ENCODE measurements at regions not wholly inside any gene's neighbourhood (a gene's known extent, or its start where the extent isn't known, plus 50 kb on each side); places are given as distances from the start of the nearest gene placed in this dataset.

- no peak overlapping the region for H2AFZ ChIP-seq (ENCODE audit: low read depth, low read length)
- Mint-ChIP-seq H3K36me3 (ENCODE audit: low read depth, unreplicated experiment) (no peaks in the 10 kb centered on the region), H3K4me1 (ENCODE audit: low read depth, unreplicated experiment) (no peaks in the 10 kb centered on the region), H3K27ac (ENCODE audit: unreplicated experiment) (no peak overlapping the region), H3K4me3 (ENCODE audit: unreplicated experiment) (no peak overlapping the region), H3K27me3 (ENCODE audit: low read depth, unreplicated experiment) (no peaks in the 10 kb centered on the region), H3K9me3 (ENCODE audit: unreplicated experiment) (no peaks in the 10 kb centered on the region)
- no peaks in the 10 kb centered on the region for H3K9me3 ChIP-seq (ENCODE audit: insufficient read depth, low read depth, low read length)
- no peak overlapping the region for H3K27ac ChIP-seq (ENCODE audit: low read depth, low read length)
- H3K79me2 ChIP-seq (ENCODE audit: insufficient read depth, low read length), result no peaks in the 10 kb centered on the region
- DNase-seq (ENCODE audit: low read depth), result no peak
- H3K4me3 ChIP-seq (ENCODE audit: insufficient read depth, low read depth, low read length), result no peak overlapping the region
- no peak for FAIRE-seq
- no peaks in the 10 kb centered on the region for H3K27me3 ChIP-seq (ENCODE audit: insufficient read depth, low read length)
- no peaks in the 10 kb centered on the region for H3K36me3 ChIP-seq (ENCODE audit: insufficient read depth, low read length)
- H4K20me1 ChIP-seq (ENCODE audit: insufficient read depth, low read length), result no peaks in the 10 kb centered on the region
- no peak overlapping the region for H3K9ac ChIP-seq (ENCODE audit: low read length)
- no peak overlapping the region for H3K4me2 ChIP-seq (ENCODE audit: low read length)
- no peaks in the 10 kb centered on the region for H3K4me1 ChIP-seq (ENCODE audit: insufficient read depth, low read length)
- TF ChIP-seq EZH2 (IDR thresholded peaks at IDR 0.05; ENCODE audit: insufficient read depth, low read length) (no peak), CTCF (IDR thresholded peaks at IDR 0.05; ENCODE audit: insufficient read depth, low read depth, low read length) (no peak)
Measured at GRCh38 chr1:186739515-186739914, 59.3 kb upstream of the PTGS2 start.

- Histone ChIP-seq H3K4me3 (ENCODE audit: insufficient read depth, low read depth, low read length) (no peak overlapping the region), H4K20me1 (ENCODE audit: insufficient read depth, low read length) (no peaks in the 10 kb centered on the region), H3K9ac (ENCODE audit: low read length) (no peak overlapping the region), H3K4me1 (ENCODE audit: insufficient read depth, low read length) (no peaks in the 10 kb centered on the region), H3K9me3 (ENCODE audit: insufficient read depth, low read depth, low read length) (no peaks in the 10 kb centered on the region), H3K27me3 (ENCODE audit: insufficient read depth, low read length) (no peaks in the 10 kb centered on the region), H3K27ac (ENCODE audit: low read depth, low read length) (no peak overlapping the region), H3K4me2 (ENCODE audit: low read length) (no peak overlapping the region), H3K36me3 (ENCODE audit: insufficient read depth, low read length) (no peaks in the 10 kb centered on the region), H2AFZ (ENCODE audit: low read depth, low read length) (no peak overlapping the region), H3K79me2 (ENCODE audit: insufficient read depth, low read length) (no peaks in the 10 kb centered on the region)
- no peak for DNase-seq (ENCODE audit: low read depth)
- Mint-ChIP-seq H3K4me3 (ENCODE audit: unreplicated experiment) (no peak overlapping the region), H3K27me3 (ENCODE audit: low read depth, unreplicated experiment) (no peaks in the 10 kb centered on the region), H3K9me3 (ENCODE audit: unreplicated experiment) (no peaks in the 10 kb centered on the region), H3K36me3 (ENCODE audit: low read depth, unreplicated experiment) (no peaks in the 10 kb centered on the region), H3K27ac (ENCODE audit: unreplicated experiment) (no peak overlapping the region), H3K4me1 (ENCODE audit: low read depth, unreplicated experiment) (no peaks in the 10 kb centered on the region)
- TF ChIP-seq EZH2 (IDR thresholded peaks at IDR 0.05; ENCODE audit: insufficient read depth, low read length) (no peak), CTCF (IDR thresholded peaks at IDR 0.05; ENCODE audit: insufficient read depth, low read depth, low read length) (no peak)
- no peak for FAIRE-seq
Measured at GRCh38 chr1:186738926-186739325, 58.7 kb upstream of the PTGS2 start.

GRCh38 chr1:186736971-186737685 is 56.9 kb upstream of the PTGS2 start:
- DNase-seq (ENCODE audit: low read depth) (no peak), FAIRE-seq (no peak)
- no peaks in the 10 kb centered on the region for H3K9me3 ChIP-seq (ENCODE audit: insufficient read depth, low read depth, low read length)
- Mint-ChIP-seq H3K9me3 (ENCODE audit: unreplicated experiment) (no peaks in the 10 kb centered on the region), H3K4me3 (ENCODE audit: unreplicated experiment) (no peak overlapping the region), H3K4me1 (ENCODE audit: low read depth, unreplicated experiment) (no peaks in the 10 kb centered on the region), H3K27me3 (ENCODE audit: low read depth, unreplicated experiment) (no peaks in the 10 kb centered on the region), H3K27ac (ENCODE audit: unreplicated experiment) (no peak overlapping the region), H3K36me3 (ENCODE audit: low read depth, unreplicated experiment) (no peaks in the 10 kb centered on the region)
- H3K4me1 ChIP-seq (ENCODE audit: insufficient read depth, low read length), result no peaks in the 10 kb centered on the region
- TF ChIP-seq CTCF (IDR thresholded peaks at IDR 0.05; ENCODE audit: insufficient read depth, low read depth, low read length), result no peak
- no peak for TF ChIP-seq EZH2 (IDR thresholded peaks at IDR 0.05; ENCODE audit: insufficient read depth, low read length)
- H4K20me1 ChIP-seq (ENCODE audit: insufficient read depth, low read length), result no peaks in the 10 kb centered on the region
- no peaks in the 10 kb centered on the region for H3K36me3 ChIP-seq (ENCODE audit: insufficient read depth, low read length)
- H3K27ac ChIP-seq (ENCODE audit: low read depth, low read length), result no peak overlapping the region
- H2AFZ ChIP-seq (ENCODE audit: low read depth, low read length), result no peak overlapping the region
- no peaks in the 10 kb centered on the region for H3K79me2 ChIP-seq (ENCODE audit: insufficient read depth, low read length)
- H3K4me2 ChIP-seq (ENCODE audit: low read length), result no peak overlapping the region
- H3K27me3 ChIP-seq (ENCODE audit: insufficient read depth, low read length), result no peaks in the 10 kb centered on the region
- H3K9ac ChIP-seq (ENCODE audit: low read length), result no peak overlapping the region
- no peak overlapping the region for H3K4me3 ChIP-seq (ENCODE audit: insufficient read depth, low read depth, low read length)

All from astrocyte (in vitro differentiated cells and primary cell).